DOHH2 (cell line): ENCODE measurements at regions not wholly inside any gene's neighbourhood (a gene's known extent, or its start where the extent isn't known, plus 50 kb on each side); places are given as distances from the start of the nearest gene placed in this dataset.

Experiments used
- H3F3A ChIP-seq: fragments of 200-600 bp; sonication (generic), shearing (Covaris generic); 2 replicates; pipeline ENCODE4 v1.6.0; 2016; ENCODE audit warnings: antibody characterized with exemption, mild to moderate bottlenecking; ENCODE audit not compliant: control insufficient read depth, insufficient read depth
- H3K27ac ChIP-seq: fragments of 200-600 bp; sonication (generic); 2 replicates; pipeline ENCODE4 v1.5.1; 2014; ENCODE audit warnings: low read depth, mild to moderate bottlenecking, low read length, moderate library complexity
- H3K27me3 ChIP-seq: fragments of 200-600 bp; sonication (generic); 2 replicates; pipeline ENCODE4 v1.6.1; 2014; ENCODE audit warnings: mild to moderate bottlenecking, low read length, mixed read lengths; ENCODE audit not compliant: control insufficient read depth
- H3K36me3 ChIP-seq: fragments of 200-600 bp; sonication (generic); 2 replicates; pipeline ENCODE4 v1.6.1; 2014; ENCODE audit warnings: mild to moderate bottlenecking, low read length, moderate library complexity, mixed read lengths; ENCODE audit not compliant: control insufficient read depth
- H3K4me1 ChIP-seq: fragments of 200-600 bp; sonication (generic); 2 replicates; pipeline ENCODE4 v1.6.1; 2014; ENCODE audit warnings: mild to moderate bottlenecking, low read length, mixed read lengths; ENCODE audit not compliant: control insufficient read depth
- H3K4me2 ChIP-seq: fragments of 200-600 bp; sonication (generic); 2 replicates; pipeline ENCODE4 v1.6.0; 2014; ENCODE audit warnings: mild to moderate bottlenecking, low read length, moderate library complexity
- H3K4me3 ChIP-seq: fragments of 200-600 bp; sonication (generic); 2 replicates; pipeline ENCODE4 v1.5.1; 2014; ENCODE audit warnings: mild to moderate bottlenecking, low read length, mixed read lengths
- H3K79me2 ChIP-seq: fragments of 200-600 bp; sonication (generic); 2 replicates; pipeline ENCODE4 v1.6.1; 2014; ENCODE audit warnings: mild to moderate bottlenecking, low read length, mixed read lengths; ENCODE audit not compliant: control insufficient read depth
- H3K9me2 ChIP-seq: fragments of 200-600 bp; sonication (generic); replicated peaks from 2 replicates; pipeline ENCODE4 v1.6.1; 2014; ENCODE audit warnings: mild to moderate bottlenecking, low read length, mixed read lengths; ENCODE audit not compliant: control insufficient read depth
- H3K9me3 ChIP-seq: fragments of 200-600 bp; sonication (generic); 2 replicates; pipeline ENCODE4 v1.6.1; 2014; ENCODE audit warnings: antibody characterized with exemption, low read length, mixed read lengths; ENCODE audit not compliant: control insufficient read depth, insufficient read depth
- H4K20me1 ChIP-seq: fragments of 200-600 bp; sonication (generic); 2 replicates; pipeline ENCODE4 v1.6.0; 2014; ENCODE audit warnings: low read depth, mild to moderate bottlenecking, antibody characterized with exemption, low read length, moderate library complexity; ENCODE audit not compliant: control insufficient read depth, insufficient read depth
- EZH2phosphoT487 ChIP-seq: fragments of 200-600 bp; sonication (generic); IDR thresholded peaks from 2 replicates; pipeline ENCODE4 v1.6.1; 2017; ENCODE audit warnings: borderline replicate concordance, mild to moderate bottlenecking, antibody characterized with exemption, low read length, moderate library complexity, mixed read lengths
- TF ChIP-seq, protein P1 (sequence below): fragments of 200-600 bp; sonication (generic); IDR thresholded peaks from one replicate; pipeline ENCODE4 v1.5.1; 2014; ENCODE audit warnings: antibody characterized with exemption, mild to moderate bottlenecking, low read depth, low read length; ENCODE audit not compliant: poor library complexity, severe bottlenecking

DNA sequence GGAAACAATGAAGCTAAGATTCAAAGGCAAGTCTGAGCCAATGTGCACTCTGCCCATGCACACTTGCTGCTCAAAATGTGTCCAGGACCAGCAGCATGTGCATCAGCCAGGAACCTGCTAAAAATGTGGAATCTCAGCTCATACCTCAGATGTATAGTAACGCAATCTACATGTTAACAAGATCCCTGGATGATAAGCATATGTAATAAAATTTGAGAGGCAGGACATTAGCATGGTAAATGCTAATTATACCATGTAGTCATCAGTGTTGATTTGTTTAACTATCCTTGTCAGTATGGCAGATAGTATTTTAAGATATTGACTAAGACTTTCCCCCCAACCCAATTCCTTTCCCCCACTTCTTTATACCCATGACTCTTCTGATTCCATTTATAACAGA lies 379.6 kb downstream of the TOX3 start:
- no peak overlapping the region for H3K4me2 ChIP-seq
- no peaks in the 10 kb centered on the region; the same call in 1 of the 2 replicates for H3K9me2 ChIP-seq
- no peaks in the 10 kb centered on the region for H3K79me2 ChIP-seq
- no peaks in the 10 kb centered on the region for H3F3A ChIP-seq
- no peak for TF ChIP-seq EZH2phosphoT487
- TF ChIP-seq, protein P1, sequence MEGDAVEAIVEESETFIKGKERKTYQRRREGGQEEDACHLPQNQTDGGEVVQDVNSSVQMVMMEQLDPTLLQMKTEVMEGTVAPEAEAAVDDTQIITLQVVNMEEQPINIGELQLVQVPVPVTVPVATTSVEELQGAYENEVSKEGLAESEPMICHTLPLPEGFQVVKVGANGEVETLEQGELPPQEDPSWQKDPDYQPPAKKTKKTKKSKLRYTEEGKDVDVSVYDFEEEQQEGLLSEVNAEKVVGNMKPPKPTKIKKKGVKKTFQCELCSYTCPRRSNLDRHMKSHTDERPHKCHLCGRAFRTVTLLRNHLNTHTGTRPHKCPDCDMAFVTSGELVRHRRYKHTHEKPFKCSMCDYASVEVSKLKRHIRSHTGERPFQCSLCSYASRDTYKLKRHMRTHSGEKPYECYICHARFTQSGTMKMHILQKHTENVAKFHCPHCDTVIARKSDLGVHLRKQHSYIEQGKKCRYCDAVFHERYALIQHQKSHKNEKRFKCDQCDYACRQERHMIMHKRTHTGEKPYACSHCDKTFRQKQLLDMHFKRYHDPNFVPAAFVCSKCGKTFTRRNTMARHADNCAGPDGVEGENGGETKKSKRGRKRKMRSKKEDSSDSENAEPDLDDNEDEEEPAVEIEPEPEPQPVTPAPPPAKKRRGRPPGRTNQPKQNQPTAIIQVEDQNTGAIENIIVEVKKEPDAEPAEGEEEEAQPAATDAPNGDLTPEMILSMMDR, result no peak
- H3K4me1 ChIP-seq, result no peaks in the 10 kb centered on the region
- H3K27me3 ChIP-seq, result no peaks in the 10 kb centered on the region
- no peaks in the 10 kb centered on the region for H4K20me1 ChIP-seq
- H3K4me3 ChIP-seq, result no peak overlapping the region
- H3K27ac ChIP-seq, result no peak overlapping the region
- H3K36me3 ChIP-seq, result no peaks in the 10 kb centered on the region
- no peaks in the 10 kb centered on the region for H3K9me3 ChIP-seq

DNA sequence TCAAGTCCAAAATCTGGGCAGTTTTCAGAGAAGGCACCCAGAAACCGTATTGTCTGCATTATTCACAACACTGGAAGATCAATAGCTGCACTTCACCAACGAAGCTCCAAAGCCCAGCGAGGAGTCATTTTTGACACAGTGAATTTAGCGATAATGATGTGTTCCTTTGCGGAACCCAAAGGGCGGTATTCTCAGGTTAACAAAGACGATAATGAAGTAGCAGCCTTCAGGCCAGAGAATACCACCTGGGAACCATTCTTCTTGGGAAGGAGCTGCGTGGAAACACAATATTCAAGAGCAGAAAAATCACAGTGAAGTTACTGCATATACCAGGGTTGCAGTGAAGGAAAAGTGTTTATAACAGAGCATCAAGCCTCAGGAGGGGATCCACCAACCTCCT lies 381.0 kb downstream of the TOX3 start:
- no peaks in the 10 kb centered on the region for H3K4me1 ChIP-seq
- H3K4me2 ChIP-seq, result no peak overlapping the region
- no peaks in the 10 kb centered on the region for H3F3A ChIP-seq
- no peaks in the 10 kb centered on the region; the same call in 1 of the 2 replicates for H3K9me2 ChIP-seq
- H4K20me1 ChIP-seq, result no peaks in the 10 kb centered on the region
- no peaks in the 10 kb centered on the region for H3K79me2 ChIP-seq
- H3K9me3 ChIP-seq, result no peaks in the 10 kb centered on the region
- no peaks in the 10 kb centered on the region for H3K36me3 ChIP-seq
- H3K4me3 ChIP-seq, result no peak overlapping the region
- no peak for TF ChIP-seq EZH2phosphoT487
- TF ChIP-seq, protein P1, result no peak
- no peaks in the 10 kb centered on the region for H3K27me3 ChIP-seq
- no peak overlapping the region for H3K27ac ChIP-seq

DNA sequence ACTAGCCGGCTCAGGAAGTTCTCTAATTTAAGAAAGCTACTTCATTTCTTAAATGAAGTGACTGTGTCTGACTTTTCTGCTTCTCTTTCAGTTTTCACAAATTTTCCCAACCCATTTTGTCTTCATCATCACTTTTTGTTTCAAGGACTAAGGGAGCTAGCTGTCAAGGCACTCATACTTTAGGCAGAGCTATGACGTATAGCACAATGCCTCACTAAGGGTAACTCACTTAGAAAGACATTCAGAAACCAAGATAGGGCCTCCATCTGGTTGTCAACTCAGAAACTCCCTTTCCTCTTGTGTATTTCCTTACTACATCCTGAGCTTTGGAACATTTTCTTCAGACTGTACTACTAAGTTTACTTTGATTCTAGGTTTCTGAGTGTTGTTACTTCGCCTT lies 397.9 kb downstream of the TOX3 start:
- TF ChIP-seq, protein P1, result no peak
- no peak for TF ChIP-seq EZH2phosphoT487
- no peaks in the 10 kb centered on the region for H3K27me3 ChIP-seq
- no peaks in the 10 kb centered on the region for H3K79me2 ChIP-seq
- no peak overlapping the region for H3K27ac ChIP-seq
- H3F3A ChIP-seq, result no peaks in the 10 kb centered on the region
- no peaks in the 10 kb centered on the region for H3K9me2 ChIP-seq
- no peaks in the 10 kb centered on the region for H3K36me3 ChIP-seq
- no peak overlapping the region for H3K4me2 ChIP-seq
- H4K20me1 ChIP-seq, result no peaks in the 10 kb centered on the region
- H3K4me1 ChIP-seq, result no peaks in the 10 kb centered on the region
- H3K9me3 ChIP-seq, result no peaks in the 10 kb centered on the region
- H3K4me3 ChIP-seq, result no peak overlapping the region

DNA sequence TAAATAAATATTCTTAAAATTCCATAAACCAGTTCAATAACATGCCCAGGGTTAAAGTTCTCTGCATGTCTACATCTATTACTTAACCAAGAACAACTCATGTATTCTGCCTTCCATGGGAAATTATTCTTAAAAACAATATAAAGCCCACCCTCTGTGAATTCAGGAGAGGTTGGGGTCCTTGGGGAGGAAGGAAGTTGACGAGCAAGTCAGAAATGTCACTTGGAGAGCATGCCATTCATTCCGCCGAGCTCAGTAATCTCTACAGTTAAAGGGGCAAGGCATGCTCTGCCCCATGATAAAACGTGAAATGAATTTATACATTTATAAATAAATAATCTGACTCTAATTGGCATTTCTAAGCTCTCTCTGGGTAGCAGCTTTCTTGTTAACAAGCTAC lies 405.1 kb downstream of the TOX3 start:
- TF ChIP-seq, protein P1, result no peak
- no peak for TF ChIP-seq EZH2phosphoT487
- Histone ChIP-seq H3K27me3 (no peaks in the 10 kb centered on the region), H4K20me1 (no peaks in the 10 kb centered on the region), H3F3A (no peaks in the 10 kb centered on the region), H3K27ac (no peak overlapping the region), H3K4me3 (no peak overlapping the region), H3K4me1 (no peaks in the 10 kb centered on the region), H3K9me3 (no peaks in the 10 kb centered on the region), H3K4me2 (no peak overlapping the region), H3K9me2 (no peaks in the 10 kb centered on the region), H3K79me2 (no peaks in the 10 kb centered on the region), H3K36me3 (no peaks in the 10 kb centered on the region)
